Omental fat pad (tissue), 3 donors: ENCODE measurements at regions not wholly inside any gene's neighbourhood (a gene's known extent, or its start where the extent isn't known, plus 50 kb on each side); places are given as distances from the start of the nearest gene placed in this dataset.

Experiments
- ATAC-seq: fragments of 150-250 bp; one replicate; pipeline ENCODE4 v1.9.1; 2016; ENCODE audit warnings: mild to moderate bottlenecking, moderate library complexity; ENCODE audit not compliant: low FRiP score
- DNase-seq: peaks from one replicate; pipeline ENCODE4 v3.0.0-alpha.2; 2019; ENCODE audit warnings: low spot score
- CTCF ChIP-seq, 3 donors: fragments of 450-650 bp; IDR thresholded peaks; one replicate each; pipeline ENCODE4 v1.5.1; 2016 to 2017; ENCODE audit warnings: antibody characterized with exemption in 3 of 3, mild to moderate bottlenecking in 3 of 3, moderate library complexity in 2 of 3

GRCh38 chr9:1871626-1872419, 143.3 kb upstream of the SMARCA2 start:
- no peak for TF ChIP-seq CTCF (IDR thresholded peaks at IDR 0.05)
- ATAC-seq (no peak), DNase-seq (no peak)

GRCh38 chr9:1875251-1875851, 139.8 kb upstream of the SMARCA2 start:
- TF ChIP-seq CTCF (IDR thresholded peaks at IDR 0.05), result no peak
- no peak for DNase-seq
- no peak for ATAC-seq

DNA sequence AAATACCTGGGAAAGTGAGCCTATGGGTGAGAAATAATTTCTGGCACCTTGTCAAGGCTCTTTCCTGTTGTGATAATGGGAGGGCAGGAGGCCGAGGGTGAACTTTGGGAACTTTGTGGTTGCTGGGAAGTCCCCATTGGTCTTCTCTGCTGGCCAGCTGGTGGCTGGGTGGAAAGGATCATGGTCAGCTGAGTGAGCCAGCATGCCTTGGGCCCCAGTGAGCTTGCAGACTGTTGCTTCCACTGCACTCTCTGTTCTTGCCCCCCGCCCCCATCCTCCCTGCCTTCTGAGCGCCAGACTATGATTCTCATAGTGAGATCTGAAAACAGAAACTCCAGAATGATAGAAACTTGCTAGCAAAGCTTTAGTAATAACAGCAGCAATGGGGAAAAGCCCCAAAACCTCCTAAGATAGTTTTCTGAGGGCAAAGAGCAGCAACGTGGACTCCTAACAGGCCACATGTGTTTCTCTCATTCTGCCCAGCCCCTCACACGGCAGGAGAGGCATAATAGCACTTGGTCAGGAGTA, 139.2 kb upstream of the SMARCA2 start:
- DNase-seq, result no peak
- TF ChIP-seq CTCF (IDR thresholded peaks at IDR 0.05), result no peak
- no peak for ATAC-seq

- TF ChIP-seq CTCF (IDR thresholded peaks at IDR 0.05), result no peak
- no peak for DNase-seq
Observed at GRCh38 chr9:1876891-1877496, 138.2 kb upstream of the SMARCA2 start.

GRCh38 chr9:1877951-1878350, 137.2 kb upstream of the SMARCA2 start:
- no peak for TF ChIP-seq CTCF (IDR thresholded peaks at IDR 0.05)
- no peak for ATAC-seq

More at GRCh38 chr9:1876891-1877496, 138.2 kb upstream of the SMARCA2 start:
- no peak for ATAC-seq

DNA sequence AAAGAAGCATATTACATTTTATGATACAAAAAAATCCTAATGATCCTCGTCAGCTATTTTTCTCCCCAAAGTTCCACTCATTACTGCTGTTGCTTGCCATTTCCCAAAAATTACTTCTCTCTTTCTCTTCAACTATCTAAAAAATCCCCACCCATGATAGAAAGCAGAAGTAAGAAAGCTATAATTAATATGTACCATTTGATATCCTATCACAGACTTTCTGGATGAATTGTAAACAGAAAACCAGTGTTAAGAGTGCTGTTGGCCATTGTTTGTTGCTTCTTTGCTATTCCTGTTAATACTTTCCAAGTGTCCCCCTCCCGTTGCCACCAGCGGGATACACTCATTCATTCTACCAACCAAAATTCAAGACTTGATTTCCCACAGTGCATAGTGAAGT, 136.3 kb upstream of the SMARCA2 start:
- no peak for DNase-seq
- no peak for ATAC-seq
- TF ChIP-seq CTCF (IDR thresholded peaks at IDR 0.05), result no peak

More at GRCh38 chr9:1877951-1878350, 137.2 kb upstream of the SMARCA2 start:
- DNase-seq, result no peak
